NCI-H510A treated with DMSO at 0.1 percent for 48 hours (cell line): ENCODE measurements at regions not wholly inside any gene's neighbourhood (a gene's known extent, or its start where the extent isn't known, plus 50 kb on each side); places are given as distances from the start of the nearest gene placed in this dataset.
"Not testable (repeated sequence)": the region's sequence is repeated elsewhere in the genome, so short reads cannot be mapped to it uniquely, and the experiment has no call there.

Experiments used
- DNase-seq: peaks from one replicate; lab custom pipeline; 2025; lab: John Stamatoyannopoulos, UW

DNA sequence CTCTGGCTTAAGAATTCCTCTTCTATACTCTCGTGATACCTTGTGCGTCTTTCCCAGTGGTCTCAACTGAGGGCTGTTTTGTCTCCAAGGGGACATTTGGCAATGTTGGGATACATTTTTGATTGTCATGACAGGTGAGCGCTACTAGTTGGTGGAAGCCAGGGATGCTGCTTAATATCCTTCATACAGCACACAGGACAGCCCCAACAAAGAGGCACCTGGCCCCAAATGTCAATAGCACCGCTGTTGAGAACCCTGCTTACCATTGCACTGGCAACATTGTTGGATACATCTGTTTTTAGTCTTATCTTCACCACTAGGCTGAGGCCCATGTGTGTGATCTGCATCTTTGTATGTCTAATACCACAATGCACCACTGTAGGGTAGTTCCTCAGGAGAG is 114.1 kb downstream of the C9orf152 start:
- no peak for DNase-seq

DNA sequence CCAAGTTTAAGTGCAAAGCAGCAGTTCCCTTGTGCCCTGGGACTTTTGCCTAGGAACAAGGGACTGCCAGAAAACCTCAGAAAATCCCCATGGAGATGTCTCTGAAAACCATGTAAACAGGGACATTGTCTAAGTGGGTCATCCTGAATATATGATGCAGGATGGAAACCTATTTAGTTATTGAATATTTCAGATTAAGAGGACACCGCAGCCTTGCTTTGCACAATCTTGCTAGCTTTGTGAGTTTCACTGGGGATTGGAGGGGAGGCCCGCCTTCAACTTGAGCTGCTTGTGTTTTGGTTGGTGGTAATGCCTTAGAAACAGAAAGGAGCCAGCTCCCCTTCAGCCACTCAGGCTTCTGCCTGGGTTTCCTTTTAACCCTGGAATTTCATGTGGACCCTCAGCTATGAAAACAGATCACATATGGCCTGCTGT is 112.8 kb downstream of the C9orf152 start:
- no peak for DNase-seq

DNA sequence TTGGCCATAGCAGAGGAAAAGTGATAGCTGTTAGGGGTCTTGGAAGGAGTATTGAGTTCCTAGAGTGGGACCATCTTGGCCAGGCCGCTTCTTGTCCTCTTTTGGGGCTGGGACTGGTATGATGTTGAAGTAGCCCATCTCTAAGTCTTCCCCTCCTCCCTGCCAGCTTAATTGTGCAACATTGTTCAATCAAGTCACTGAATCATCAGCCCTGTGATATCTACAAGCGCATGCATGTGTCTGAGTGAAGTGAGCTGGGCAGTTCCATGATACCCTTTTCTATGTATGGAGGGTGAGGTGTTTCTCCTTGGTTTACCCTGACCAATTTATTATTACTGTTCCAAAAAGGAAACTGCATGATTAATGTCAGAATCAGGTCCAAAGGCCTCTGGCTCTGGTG is 112.2 kb downstream of the C9orf152 start:
- no peak for DNase-seq

DNA sequence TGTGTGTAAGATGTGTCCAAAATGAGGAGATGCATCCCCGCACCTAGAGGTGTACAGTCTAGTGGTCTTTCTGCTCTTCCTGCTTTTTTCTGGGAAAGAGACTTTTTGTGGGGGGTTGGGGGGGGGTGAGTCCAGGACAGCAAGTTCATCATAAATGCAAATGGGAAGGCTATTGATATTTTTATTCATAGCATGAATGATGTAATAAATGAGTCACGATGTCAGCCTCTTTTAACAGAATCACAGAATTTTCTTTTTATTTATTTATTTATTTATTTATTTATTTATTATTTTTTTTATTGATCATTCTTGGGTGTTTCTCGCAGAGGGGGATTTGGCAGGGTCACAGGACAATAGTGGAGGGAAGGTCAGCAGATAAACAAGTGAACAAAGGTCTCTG is 111.3 kb downstream of the C9orf152 start:
- not testable (repeated sequence) for DNase-seq

DNA sequence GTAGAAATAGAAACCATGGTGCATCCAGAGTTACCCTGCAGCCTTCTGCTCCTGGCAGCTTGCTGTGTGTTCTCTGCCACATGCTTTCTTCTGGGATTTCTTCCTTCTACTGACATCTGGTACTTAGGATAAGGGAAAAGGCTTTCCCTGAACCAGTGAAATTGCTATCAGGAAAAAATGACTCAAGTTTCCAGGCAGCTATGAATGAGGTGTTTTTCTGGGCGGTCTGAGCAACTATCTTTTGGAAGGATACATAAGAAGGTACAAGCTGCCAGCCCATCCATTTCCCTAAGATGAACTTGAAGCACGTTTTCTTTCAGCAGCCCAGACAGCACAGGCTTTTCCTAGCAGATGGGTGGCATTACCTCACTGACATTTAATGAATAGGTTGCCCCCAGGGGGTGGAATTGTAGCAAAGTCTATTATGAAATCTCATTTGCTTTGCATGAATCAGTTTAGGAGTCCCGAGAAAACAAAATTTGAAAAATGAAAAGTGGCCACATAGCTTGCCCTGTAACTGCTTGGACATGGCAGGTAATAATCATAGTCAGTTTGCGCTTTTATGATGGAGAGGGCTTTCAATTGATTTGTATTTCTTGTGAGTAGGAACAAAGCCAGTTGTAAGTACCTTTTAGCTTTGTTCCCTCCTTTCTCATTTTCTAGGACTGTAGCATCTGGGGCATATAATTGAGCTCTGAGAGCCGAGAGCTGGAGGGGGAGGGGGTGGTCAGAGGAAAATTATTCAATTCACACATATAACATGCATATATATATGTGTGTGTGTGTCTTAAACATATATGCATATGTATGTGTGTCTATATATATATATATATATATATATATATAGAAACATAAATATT is 108.5 kb downstream of the C9orf152 start:
- DNase-seq: no peak

DNA sequence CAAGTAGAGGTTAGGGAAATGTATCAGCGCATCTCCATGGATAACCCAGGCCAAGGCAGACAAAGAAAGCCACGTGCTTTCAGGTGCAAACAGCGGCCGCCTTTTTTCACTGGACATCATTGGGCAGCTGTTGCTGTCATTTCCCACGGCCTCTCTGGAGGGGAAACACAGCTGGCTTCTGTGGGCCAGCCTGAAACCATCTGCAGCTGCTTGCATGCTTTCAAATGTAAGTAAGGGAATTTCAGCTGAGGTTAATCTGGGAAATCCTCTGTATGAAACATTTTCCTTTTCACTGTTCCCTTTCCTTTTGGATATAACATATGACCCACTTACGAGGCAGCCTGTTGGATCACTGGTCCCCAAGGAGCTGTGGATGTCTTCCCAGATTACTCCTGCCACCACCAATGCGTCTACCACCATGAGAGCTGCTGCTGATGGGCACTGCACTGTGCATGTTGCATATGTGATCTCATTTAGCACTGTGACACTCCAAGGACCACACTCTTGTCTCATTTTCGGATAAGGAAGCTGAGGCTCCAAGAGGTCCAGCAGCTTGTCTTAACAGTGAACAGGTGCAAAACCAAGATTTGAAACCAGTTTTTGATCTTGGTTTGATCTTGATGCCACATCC is 106.3 kb downstream of the C9orf152 start:
- DNase-seq: no peak

DNA sequence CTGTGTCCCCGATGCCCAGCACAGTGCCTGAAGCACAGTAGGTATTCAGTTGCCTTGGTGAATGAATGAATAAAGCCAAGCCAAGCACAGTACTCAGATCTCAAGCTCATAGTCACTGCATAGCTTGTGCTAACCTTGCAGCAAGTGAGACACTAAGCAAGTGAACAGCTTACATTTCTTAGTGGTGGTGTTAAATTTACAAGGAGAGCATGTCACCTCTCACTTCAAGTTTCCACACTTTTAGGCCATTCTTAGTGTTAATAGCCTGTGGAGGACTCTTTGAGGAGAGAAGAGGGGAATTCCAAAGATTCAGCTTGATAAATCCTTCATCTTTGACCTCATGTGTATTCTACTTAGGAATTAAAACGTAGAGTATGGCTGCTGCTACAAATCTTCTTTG is 104.7 kb downstream of the C9orf152 start:
- DNase-seq: no peak

DNA sequence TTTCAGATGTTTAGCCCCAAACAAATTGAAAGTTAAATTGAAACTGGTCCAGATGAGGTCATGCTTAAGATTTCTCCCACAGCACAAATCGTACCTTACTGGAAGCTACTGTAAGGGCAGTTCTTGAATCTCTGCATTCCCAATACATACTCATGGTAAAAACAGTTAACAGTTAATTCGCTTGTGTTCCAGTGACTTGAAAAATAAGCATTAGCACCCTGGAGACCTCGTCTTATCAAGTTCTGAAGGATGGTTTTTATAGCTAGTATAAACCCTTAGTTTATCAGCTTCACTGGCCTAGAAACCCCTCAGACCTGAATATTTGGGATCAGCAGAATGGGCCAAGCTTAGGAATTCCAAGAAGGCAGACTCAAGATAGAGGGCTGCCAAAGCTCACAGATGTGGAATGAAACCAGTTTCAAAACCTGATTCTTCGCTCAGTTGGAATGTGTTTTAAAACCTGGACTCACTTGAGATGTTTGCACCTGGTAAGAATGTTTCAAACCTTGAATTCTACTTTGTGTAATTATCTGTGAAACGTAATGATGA is 103.6 kb downstream of the C9orf152 start:
- no peak for DNase-seq

DNA sequence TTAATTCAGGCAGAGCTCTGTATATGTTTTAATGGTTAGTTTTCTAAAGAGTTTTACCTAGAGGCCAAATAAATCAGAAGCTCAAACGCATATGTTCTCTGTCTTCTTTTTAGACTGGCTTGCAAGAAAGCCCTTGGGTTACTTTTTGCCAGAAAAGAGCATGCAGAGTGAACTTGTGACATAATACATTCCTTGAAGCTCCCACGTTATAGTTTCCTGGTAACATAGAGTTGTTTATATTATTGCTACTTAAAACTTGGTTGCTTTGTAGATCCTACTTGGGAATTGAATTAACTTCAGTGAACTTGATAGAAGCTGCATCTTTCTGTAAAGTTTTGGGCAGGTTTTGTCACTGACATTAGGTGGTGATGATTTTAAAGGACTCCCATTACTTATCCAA is 102.9 kb downstream of the C9orf152 start:
- DNase-seq: no peak

DNA sequence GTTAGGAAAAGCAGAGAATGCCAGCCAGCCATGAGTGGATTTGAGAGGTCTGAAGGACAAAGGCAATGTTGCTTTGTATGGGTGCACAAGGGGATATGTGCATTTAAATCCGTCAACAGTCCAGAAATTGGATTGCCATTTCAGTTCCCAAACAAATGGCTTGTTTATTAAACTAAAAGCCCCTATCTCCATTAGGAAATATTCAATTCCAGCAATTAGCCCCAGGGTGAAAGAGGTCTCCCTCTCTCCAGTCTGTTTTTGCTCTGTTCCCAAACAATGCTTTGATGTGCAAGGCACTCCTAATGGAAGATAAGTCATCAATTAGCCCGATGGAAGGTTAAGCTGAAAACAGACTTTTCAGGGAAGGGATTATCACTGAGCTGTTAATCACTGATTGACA is 101.3 kb downstream of the C9orf152 start:
- no peak for DNase-seq

DNA sequence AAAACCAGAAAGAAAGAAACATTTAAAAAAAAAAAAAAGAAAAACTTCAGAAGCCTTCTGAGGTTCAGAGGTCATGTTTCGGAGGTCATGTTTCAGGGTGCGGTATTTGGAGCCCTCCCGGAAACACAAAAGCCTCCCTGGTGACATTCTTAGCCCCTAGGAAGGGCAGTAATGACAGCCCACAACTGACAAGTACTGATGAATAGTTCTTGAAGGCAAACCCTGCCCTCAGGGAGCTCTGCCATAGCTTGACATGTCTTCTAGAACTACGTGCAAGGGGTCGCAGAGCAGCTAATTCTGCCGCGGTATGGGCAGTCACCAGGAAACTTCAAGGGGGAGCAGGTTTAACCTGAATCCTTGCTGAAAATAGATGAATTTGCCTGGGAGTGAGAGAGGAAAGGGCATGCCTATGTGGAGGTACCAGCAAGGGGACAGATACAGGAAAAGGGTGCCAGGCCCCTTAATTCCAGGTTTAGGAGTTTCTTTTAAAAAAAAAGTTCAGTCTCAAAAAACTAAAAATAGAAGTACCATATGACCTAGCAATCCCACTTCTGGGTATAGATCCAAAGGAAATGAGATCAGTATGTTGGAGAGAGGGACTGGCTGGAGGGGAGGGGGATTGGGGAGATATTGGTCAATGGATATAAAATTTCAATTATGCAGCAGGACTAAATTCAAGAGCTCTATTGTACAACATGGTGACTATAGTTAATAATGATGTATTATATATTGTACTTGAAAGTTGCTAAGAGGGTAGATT is 98.4 kb downstream of the C9orf152 start:
- no peak for DNase-seq

DNA sequence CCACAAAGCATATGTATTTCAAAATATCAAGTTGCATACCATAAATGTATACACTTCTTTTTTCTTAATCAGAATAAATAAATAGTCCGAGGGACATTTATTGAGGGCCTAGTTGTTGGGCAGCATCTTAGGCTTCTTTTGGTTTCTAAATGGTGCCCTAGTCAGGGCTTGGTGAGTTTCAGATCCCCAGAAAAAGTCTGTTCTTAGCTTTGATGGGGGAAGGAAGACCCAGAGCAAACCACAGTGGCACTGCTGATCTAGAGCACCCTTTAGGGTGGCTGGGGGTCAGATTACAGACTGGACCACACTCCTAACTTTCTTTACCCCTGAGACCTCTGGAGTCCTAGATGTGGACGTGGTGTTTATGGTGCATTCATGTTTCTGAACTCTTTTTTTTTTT is 97.8 kb downstream of the C9orf152 start:
- no peak for DNase-seq

DNA sequence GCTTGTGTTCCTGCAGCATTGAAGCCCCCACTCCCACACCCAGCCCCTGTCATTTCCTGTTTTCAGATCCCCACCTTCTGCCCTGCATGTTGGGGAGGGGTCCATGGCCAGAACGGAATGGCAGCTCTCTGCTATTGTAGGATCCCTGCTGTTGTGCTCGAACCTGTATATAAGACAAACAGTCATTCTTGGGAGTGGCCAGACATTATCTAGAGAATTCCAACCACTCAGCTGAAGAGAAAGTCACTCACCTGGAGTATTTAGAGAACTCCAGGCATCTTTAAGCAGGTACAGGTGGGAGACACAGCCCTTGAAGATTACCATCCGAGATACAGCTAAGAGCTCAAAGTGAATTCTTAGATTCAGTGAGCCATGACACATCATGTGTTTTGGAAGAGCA is 96.1 kb downstream of the C9orf152 start:
- DNase-seq: no peak

DNA sequence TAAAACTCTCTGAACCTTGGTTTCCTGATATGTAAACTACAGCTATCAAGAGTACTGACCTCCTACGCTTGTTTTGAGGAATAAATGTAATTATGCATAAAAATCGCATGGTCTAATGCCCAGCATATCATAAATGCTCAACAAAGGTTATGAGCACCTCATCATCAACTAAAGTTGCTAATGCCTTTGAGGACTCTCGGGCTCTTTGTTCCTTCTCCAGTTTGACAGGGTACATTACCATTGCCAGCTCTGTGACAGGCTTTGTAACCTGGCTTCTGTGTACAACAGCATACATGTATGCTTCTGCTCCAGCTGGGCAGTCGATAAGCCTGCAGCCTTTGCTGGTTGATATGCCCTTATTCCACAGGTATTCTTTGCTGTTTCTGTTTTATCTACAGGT is 95.2 kb downstream of the C9orf152 start:
- DNase-seq: no peak

DNA sequence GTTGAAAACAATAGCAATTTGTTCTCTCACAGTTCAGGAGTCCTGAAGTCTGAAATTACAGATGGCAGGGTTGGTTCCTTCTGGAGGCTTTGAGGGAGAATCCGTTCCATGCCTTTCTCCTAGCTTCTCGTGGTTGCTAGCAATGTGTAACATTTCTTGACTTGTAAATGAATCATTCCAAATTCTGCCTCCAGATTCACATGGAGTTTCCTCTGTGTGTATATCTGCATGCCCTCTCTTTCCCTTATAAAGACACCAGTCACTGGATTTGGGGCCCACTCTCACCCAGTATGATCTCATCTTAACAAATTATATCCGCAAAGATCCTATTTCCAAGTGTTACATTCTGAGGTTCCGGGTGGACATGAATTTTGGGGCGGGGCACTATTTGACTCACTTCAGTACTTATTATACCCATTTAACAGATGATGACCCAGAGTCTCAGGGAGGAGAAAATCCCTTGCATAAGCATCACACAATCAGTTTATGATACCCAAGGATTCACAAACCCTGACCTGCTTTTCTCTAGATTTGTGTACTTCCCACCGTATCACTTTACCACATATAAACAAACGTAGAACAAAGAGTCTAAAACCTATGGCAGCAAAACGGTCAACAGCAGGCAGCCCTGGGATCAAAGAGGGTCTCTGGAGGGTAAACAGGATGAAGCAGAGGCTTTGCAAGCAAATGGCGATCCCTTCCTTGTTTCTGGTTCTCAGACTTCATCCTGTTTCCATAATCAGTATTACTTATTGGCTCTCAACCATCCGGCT is 93.7 kb downstream of the C9orf152 start:
- DNase-seq: no peak

DNA sequence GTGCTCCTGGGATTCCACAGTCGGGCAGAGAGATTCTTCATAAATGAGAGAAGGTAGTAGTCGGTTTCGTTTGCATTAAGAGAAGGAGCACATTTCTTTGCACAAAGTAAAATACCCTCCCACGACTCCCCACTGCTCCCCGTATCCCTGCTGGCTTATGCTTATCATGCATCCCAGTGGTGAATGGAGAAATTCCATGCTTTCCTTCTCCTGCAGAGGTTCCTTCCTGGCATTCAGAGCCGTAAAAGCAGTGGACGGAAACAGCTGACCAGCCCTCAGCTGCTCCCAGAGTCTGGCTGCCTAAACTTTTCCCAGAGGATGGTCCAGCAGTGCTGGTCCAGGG is 93.1 kb downstream of the C9orf152 start:
- no peak for DNase-seq

DNA sequence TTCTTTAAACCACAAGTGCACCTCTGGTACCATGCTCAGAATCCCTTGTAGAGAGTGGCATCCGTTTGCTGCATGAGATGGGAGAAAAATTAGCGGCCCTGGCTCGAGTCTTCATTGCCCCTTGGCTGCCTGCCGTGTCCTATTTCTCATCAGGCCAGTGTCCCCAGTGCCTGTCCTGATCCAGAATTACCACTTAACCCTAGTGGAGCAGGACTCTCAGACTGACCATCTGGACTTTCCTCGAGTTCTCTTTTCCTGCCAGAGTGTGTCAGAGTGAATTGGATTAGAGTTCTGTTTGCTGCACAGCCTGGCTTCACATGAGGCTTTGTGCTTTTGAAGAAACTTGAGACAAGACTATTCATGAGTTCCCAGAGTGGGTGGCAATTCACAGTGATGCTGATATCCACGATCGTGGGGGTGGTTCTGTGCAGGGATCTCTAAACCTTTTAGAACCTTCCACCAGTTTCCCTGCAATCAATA is 92.6 kb downstream of the C9orf152 start:
- no peak for DNase-seq

DNA sequence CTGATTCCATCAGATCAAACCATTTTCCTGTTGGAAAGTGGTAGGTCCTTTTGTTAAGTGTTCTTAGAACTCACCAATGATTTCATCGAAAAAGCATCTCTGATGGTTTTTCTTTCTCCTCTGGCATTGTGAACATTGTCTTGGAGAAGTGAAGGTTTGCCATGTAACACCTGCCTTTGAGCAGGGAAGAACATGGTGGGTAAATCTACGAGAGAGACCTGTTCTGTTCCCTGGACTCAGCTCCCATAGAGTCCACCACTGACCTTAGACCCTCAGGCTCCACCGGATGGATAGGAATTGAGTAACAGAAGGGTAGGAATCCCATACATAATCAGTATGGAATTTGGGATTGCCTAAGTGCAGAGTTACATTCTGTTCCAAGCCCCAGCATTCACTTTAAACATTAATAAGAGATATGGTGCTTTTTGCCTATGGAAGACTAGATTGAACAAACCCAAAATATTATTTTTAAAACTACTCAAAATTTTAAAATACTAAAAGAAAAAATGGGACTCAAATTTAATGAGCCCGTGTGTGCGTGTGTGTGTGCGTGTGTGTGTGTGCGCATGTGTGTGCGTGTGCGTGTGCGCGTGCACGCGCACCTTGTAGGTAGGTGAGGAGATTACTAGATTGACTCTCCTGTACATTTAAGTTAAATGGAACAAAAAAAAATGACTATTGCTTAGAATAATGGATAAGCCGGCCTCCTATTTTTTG is 92.0 kb downstream of the C9orf152 start:
- DNase-seq: no peak

DNA sequence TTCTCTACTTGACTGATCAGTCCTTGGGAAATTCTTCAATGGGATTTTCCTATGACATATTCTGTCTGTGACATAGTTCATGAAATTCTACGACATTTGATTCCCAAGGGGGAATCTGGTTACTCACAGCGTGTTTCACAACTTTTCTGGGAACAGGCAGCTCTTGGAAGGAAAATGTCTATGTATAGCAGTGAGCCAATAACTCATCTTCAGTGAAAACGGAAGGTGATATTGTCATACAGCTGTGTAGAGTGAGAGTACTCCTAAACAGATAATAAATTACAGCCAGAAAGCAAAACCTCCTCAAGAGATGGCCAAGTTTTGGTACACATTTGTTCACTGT is 91.4 kb downstream of the C9orf152 start:
- DNase-seq: no peak

DNA sequence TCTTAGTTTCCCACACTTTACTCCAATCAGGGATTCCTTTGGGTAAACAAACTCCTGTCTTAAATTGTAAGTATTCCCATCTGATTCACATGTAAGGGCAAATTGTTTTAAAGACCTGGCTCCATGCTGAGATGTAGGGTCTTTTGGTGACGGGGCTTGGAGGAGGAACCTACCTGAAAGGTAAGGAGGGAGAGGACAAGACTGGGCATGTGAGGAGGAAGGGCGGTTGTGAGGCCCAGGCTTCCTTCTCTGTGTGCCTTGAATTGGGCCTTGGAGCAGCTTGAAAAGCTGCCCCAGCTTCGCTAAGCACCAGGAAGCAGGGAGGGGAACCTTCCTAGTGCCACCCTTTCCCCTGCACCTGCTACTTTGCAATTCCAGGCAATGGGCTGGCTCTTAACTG is 86.8 kb downstream of the C9orf152 start:
- no peak for DNase-seq

DNA sequence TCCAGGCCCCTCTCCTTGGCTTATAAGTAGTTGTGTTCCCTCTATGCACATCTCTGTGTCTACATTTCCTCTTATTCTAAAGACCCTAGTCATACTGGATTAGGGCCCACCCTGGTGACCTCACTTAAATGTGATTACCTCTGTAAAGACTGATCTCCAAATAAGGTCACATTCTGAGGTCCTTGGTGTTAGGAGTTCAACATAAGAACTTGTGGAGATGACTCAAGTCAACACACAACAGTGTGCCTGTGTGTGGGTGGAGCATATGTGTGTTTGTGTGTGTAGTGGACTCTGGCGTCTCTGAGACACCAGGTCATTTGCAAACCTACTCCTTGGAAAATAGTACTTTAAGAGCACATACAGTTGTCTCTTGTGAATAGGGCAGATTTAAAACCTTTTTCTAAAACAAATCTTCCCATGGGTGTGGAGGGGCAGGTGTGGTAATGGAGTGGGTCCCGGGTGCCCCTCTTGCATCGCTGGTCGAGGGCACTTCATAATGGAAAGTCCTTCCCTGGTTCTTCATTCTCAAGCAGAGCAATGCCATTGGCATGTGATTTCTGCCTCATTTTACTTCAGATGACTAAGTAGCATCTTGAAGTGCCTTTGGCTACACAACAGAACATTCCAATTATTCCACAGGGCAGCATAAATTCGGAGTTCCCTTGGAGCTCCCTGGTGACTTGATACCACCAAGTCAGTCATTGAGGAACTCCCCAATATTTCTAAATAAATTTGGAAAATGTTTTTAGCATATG is 84.4 kb downstream of the C9orf152 start:
- DNase-seq: no peak
